ENCODE measurements at regions not wholly inside any gene's neighbourhood (a gene's known extent, or its start where the extent isn't known, plus 50 kb on each side); places are given as distances from the start of the nearest gene placed in this dataset.

- DNase-seq (ENCODE audit: low read depth) = no peak
These were observed 463.3 kb upstream of the DMAC1 start for GRCh38 chr9:8262625-8263622.

- DNase-seq (ENCODE audit: low read depth) = no peak
These were observed 462.2 kb upstream of the DMAC1 start for GRCh38 chr9:8261737-8262136.

GRCh38 chr9:8259028-8259427 is 459.4 kb upstream of the DMAC1 start:
- DNase-seq (ENCODE audit: low read depth) = no peak

- no peak for DNase-seq (ENCODE audit: low read depth)
These were observed 457.3 kb upstream of the DMAC1 start for GRCh38 chr9:8256880-8257279.

- DNase-seq (ENCODE audit: low read depth) = no peak
These were observed 456.3 kb upstream of the DMAC1 start for GRCh38 chr9:8255850-8256249.

DNA sequence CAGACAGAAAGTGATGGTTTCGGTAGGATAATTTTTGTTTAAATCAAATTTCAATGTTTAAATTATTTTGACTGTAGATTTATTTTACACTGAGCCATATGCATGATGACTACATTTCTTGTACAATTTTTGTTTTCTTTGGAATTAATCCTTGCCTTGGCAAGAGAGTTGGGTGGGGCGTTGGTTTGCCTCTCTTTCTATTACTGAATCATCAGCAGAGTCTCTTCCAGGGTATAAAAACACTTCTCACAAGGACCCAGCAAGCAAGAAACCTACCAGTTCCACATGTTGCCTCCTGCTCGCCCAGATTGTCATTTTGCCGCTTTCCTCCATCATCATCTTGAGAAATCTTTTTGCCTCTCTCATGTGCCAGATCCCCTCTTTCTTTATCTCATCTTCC is 455.0 kb upstream of the DMAC1 start:
- no peak for DNase-seq (ENCODE audit: low read depth)

DNA sequence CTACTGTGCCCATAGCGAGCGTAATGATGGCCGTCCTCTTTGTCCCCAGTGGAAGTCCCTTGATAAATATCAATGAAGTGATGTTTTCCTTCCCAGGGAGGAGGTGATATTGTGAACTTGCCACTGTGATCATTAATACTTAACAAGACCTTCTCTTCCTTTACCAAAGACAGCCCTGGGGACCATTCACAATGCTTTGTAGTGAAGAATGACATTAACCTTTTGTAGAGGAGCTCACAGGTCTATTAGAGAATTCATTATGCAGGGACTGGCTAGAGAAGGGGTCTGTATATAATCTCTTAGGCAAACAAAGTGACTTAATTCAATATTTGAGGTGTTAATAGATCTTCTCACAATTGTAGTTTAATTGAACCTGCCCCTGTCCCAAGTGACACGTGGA is 452.9 kb upstream of the DMAC1 start:
- no peak for DNase-seq (ENCODE audit: low read depth)

DNA sequence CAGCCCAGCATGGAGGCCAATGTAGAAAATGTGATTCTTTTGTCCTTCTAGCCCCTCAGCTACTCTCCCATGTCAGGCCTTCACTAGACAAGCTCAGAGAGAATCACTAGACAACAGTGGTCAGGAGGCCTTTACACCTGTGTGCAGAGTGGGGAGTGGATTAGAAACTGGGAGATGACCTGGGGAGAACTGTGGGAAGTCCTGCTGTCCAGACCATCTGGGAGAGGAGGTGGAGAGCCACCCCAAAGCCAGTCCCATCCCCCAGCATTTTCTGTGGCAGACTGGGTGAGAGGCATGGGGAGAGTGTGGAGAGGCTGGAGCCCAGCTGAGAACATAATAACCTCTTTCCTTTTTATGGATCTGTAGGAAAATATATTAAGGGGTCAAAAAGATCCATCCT is 452.0 kb upstream of the DMAC1 start:
- no peak for DNase-seq (ENCODE audit: low read depth)

DNA sequence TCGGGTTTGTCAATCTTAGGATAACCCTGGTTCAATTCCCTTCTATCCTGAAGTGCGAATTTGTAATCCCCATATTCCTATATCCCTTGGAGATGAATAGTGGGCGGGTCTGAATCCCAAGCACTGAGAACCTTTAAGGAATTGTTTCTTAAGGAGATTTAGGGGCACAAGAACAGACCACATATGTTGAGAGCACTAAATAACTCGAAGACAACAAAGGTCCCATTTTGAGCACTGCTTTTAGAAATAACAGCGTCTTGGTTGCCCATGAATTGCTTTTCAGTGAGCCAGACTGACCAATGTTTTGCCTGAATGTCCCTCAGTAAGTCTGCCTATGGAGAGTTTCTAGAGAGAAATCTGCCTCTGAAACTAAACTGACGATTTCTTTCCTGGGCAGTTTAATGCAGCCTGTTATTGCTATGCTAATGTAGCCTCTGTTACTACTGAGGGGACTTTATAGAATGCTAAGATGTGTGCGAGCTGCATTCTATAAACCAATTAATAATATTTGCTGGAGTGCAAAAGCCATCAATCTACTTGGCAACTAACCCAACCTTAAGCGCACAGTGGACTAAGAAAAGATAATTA is 445.0 kb upstream of the DMAC1 start:
- DNase-seq (ENCODE audit: low read depth) = no peak

DNA sequence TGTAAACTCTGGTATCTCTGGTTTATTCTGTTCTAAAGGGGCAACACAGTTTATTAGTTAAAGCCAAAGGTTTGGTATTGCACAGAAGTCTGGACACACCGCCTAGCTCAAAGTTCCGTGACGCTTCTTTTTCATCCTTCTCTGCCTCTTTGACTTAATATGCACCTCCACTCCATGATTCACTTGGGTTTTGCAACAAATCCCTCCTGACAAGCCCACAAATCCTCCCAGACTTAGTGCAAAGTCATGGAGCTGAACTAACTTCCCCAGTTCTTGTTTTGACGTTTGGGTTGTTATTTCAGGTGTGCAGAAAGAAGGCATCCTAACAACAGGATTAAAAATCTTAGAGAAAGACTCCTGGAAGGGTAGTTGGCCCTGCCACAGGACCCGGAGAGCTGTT is 441.6 kb upstream of the DMAC1 start:
- no peak for DNase-seq (ENCODE audit: low read depth)

GRCh38 chr9:8237096-8237495 is 437.5 kb upstream of the DMAC1 start:
- no peak for DNase-seq (ENCODE audit: low read depth)

- no peak for DNase-seq (ENCODE audit: low read depth)
These were observed 435.9 kb upstream of the DMAC1 start for GRCh38 chr9:8235489-8235888.

DNA sequence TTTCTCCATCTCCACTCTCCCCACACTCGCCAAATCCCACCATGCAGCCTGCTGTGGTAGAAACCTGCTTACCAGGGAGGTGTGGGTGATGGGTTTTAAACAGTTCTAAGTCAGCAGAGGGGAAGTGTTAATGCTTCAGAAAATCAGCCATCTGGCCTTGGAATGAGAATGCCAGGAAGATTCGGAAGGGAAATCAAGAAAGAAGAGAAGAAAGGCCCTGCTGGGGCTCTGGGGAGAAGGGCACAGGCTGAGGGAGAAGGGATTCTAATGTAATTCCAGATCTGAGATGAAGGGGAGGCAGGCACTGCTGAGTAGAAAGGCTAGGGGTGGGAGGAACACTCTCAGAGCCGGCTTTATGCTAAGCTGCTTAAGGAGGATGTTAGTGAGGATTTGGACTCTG is 434.7 kb upstream of the DMAC1 start:
- no peak for DNase-seq (ENCODE audit: low read depth)

DNA sequence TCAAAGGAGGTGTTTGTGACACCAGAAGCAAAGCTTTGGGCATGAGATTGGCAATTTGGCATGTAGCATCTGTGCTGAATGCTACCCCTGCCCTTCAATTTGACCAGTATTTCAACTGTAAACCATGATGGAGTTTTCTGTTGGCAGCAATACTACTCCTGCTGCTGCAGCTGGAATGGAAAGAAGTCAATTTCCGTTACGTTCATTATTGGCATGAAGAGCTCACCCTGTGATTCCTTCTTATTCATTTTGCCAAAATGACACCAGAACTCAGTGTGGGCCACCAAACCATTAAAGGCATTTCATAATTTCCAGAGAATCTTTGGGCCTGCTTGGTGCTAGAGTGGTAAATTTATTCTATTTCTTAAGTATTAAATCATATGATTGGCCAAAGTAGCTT is 433.1 kb upstream of the DMAC1 start:
- DNase-seq (ENCODE audit: low read depth) = no peak

DNA sequence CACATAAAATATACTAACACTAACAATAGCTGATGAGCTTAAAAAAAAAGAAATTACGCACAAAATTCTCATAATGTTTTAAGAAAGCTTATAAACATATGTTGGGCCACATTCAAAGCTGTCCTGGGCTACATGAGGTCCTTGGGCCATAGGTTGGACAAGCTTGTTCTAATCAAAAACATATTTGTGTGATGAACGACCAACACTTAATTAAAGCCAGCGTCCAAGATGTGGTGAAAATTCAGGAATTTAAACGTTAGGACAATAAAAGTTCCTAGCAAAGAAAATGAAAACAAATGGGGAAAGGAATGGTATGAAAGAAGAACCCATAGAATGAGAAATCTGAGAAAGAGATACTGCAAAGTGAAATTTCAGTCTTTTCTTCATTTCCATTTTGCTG is 429.6 kb upstream of the DMAC1 start:
- no peak for DNase-seq (ENCODE audit: low read depth)

DNA sequence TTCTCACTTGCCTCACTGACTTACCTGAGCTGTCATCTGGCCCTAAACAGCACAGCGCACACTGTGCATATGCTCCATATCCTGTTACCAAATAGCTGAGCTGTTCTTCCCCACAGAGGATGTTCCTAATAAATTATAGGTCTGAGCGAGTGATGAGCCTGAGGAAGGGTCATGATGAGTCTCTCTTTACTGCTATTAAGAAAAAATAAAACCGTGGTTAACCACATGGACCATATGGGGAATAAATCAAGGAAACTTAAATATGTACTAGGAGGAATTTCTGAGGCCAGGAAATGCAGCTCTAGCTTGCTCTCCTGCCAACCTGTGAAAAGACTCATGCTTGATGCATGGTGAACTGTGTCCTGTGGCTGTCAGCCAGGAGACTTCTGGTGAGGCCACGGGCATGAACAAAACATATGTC is 424.8 kb upstream of the DMAC1 start:
- DNase-seq (ENCODE audit: low read depth) = no peak

DNA sequence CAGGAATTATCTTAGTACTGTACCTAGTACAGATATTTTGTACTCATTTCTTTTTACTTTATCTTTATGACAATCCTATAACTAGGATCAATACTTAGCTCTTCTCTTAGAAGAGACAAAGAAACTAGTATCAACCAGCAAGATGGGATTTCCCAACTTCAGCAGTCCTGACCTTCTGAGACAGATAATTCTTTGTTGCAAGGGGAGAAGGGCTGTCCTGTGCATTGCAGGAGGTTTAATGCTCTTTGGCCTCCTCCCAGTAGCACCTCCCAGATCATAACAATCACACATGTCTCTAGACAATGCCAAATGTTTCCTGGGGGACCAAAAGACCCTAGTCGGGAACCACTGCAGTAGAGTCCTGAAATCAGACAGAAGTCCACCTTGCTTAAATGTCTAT is 424.3 kb upstream of the DMAC1 start:
- no peak for DNase-seq (ENCODE audit: low read depth)

- no peak for DNase-seq (ENCODE audit: low read depth)
These were observed 421.9 kb upstream of the DMAC1 start for GRCh38 chr9:8221462-8221861.

DNA sequence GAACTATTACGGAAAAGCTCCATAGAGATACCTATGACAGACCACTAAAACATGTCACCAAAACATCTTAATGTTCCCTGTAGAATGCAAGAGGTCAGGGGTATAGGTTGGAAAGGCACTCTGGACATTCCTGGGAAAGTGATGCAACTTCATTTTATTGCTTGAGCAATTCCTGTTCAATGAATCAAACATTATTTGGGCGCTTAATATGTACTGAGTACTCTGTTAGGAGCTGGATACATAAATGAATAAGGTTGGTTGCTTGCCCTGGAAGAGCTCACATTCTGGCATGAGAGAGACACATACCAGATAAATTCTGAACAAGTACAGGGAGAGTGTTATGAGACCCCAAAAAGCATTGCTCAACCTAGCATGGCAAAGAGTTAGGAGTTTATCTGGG is 408.9 kb upstream of the DMAC1 start:
- no peak for DNase-seq (ENCODE audit: low read depth)

DNA sequence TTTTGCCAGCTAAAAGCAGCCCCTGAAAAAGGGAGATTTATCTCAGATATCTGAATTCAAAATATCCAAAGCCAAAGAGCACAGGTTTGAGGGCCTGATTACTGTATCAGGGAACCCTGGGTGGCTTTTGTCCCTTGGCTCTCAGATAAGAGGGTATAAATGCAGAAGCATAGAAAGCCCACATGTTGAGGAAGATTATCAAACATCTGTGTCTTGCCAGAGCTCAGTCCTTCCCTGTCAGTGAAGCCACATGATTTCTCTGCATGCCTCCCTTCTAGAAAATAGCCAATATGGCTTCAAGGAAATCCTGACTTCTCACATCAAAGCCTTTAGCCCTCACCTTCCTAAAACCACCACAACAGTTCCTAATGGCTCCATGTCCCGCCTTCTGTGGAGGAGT is 408.0 kb upstream of the DMAC1 start:
- DNase-seq (ENCODE audit: low read depth) = no peak

DNA sequence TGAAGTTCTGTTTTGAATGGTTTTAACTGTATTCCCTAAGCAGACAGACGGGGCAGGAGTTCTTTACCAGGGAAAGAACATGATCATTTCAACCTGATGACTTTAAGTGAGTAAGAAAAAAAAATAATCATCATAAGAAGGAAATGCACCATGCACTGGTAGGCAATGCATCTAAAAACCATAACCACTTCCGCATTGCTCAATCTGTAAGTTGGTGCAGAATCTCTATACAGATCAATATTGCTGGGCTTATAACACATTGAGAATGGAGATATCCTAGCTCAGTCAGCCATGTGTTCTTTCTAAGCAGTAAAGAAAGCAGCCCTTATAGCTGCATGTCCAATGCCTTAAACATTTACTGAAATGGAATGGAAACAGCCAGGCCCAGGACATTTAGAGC is 407.1 kb upstream of the DMAC1 start:
- DNase-seq (ENCODE audit: low read depth) = no peak

DNA sequence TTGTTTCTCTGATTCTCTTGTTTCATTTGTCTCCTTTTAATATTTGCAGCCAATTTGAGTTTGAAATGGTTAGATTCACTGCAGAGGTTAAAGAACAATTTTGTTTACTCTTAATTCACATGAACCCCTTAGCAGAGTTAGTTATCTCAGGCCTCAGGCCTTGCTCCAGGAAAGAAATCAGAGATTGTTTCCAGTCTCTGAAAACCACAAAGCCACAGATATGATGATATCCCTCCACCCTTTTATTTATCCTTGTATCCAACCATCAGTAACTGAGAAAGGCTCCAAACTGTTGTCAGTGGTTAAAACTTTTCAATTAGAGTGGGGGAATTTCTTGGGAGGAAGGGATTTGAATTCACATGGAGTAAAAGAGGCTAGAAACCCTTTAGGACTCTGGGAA is 406.0 kb upstream of the DMAC1 start:
- no peak for DNase-seq (ENCODE audit: low read depth)

DNA sequence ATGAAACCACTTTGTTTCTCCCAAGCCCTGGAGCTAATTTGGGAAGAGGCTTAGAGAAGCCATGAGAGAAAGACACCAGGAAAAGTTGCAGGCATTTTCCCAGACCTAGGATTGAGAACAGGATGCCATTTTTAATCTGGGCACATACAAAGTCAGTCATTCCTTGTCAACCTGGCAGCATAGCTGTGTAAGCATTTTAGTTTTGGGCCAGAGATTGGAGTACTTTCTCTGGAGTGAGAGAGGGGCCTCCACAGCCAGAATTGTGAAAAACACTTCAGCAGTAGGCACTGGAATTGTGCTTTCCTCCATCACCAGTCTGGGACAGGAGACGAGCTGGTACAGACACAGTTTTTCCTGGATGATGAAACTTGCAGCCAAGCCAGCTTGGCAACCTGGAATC is 390.3 kb upstream of the DMAC1 start:
- DNase-seq (ENCODE audit: low read depth) = no peak
